Activated naive CD4-positive, alpha-beta T cell treated with anti-CD3 and anti-CD28 coated beads, Interleukin-2, amount 50 U/mL, for 72 hours (primary cell): ENCODE measurements at regions not wholly inside any gene's neighbourhood (a gene's known extent, or its start where the extent isn't known, plus 50 kb on each side); places are given as distances from the start of the nearest gene placed in this dataset.
"Not testable (repeated sequence)": the region's sequence is repeated elsewhere in the genome, so short reads cannot be mapped to it uniquely, and the experiment has no call there.

ENCODE experiments used
- ATAC-seq, 2 donors: fragments of 150-1000 bp; cut with Tn5 transposase; 2 replicates each; pipeline ENCODE4 v1.10.0; 2021; ENCODE audit warnings: mild to moderate bottlenecking in 2 of 2, moderate library complexity in 2 of 2
- DNase-seq, 2 donors: peaks; one replicate each; pipeline ENCODE4 v3.0.0; 2021 to 2022; ENCODE audit warnings: low spot score in 2 of 2
- H3K27ac Mint-ChIP-seq, 2 donors: one replicate each; pipeline ENCODE4 v1.8.0; 2022; ENCODE audit warnings: mild to moderate bottlenecking in 2 of 2, mixed read lengths in 2 of 2
- H3K36me3 Mint-ChIP-seq, 2 donors: one replicate each; pipeline ENCODE4 v1.8.0; 2022; ENCODE audit warnings: mixed read lengths in 2 of 2
- H3K9me3 Mint-ChIP-seq, 2 donors: one replicate each; pipeline ENCODE4 v1.8.0; 2022; ENCODE audit warnings: mixed read lengths in 2 of 2

DNA sequence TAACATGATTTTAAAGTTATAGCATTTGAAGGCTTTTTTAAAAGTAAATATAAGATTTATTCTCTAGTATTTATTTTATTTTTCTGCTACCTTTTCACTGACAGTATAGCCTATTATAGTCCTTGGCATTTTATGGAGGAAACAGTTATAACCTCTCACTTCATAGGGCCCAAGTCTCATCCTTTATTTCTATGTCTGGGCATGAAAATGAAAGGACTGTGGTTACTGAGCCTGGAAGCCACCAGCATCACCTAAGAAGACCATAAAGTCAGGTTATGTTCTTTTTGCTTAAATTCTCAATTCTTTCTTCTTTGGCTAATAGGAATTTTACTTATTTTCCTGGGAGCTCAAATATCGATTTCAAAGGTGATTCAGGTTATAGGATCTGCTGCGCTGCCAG lies 494.7 kb upstream of the TECRL start:
- H3K36me3 Mint-ChIP-seq, result no peaks in the 10 kb centered on the region

DNA sequence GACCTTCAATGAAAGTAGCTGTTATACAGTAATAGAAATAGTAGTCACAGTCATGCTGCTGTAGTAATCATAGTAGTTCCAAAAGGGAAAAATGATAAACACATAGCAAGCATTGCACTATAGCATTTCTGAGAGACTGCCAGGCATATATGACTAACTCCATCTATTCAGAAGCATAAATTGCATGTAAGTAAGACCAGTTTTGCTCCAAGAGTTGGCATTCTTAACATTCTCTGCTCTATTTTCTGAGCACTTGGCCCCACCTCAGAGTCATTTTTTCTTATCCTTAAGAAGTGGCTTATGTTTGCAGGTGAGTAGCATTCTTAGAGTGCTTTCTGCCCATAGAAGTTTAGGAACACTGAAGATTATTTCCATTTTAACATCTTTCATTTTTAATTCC lies 490.3 kb upstream of the TECRL start:
- peaks cover 3 to 5% of the 10 kb centered on the region in 2 donors for H3K9me3 Mint-ChIP-seq
- ATAC-seq, result no peak
- H3K36me3 Mint-ChIP-seq, result no peaks in the 10 kb centered on the region
- DNase-seq, result no peak
- H3K27ac Mint-ChIP-seq, result no peak overlapping the region

More for the DNA sequence above, 494.7 kb upstream of the TECRL start:
- DNase-seq (no peak), ATAC-seq (no peak)
- Mint-ChIP-seq H3K9me3 (peaks cover 3 to 10% of the 10 kb centered on the region in 2 donors), H3K27ac (no peak overlapping the region)

DNA sequence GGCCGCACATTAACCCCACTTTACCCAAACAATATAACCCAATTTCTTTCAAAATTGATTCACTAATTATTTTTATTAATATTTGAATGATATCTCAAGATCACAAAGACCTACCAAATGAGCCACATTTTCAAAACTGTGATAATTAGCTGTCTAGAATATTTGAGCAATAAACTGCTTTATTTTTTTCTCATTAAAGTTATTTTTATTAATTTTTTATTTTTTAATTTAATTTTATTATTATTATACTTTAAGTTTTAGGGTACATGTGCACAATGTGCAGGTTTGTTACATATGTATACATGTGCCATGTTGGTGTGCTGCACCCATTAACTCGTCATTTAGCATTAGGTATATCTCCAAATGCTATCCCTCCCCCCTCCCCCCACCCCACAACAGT lies 489.8 kb upstream of the TECRL start:
- DNase-seq, H3K9me3 Mint-ChIP-seq, H3K27ac Mint-ChIP-seq, ATAC-seq, H3K36me3 Mint-ChIP-seq: not testable (repeated sequence)

DNA sequence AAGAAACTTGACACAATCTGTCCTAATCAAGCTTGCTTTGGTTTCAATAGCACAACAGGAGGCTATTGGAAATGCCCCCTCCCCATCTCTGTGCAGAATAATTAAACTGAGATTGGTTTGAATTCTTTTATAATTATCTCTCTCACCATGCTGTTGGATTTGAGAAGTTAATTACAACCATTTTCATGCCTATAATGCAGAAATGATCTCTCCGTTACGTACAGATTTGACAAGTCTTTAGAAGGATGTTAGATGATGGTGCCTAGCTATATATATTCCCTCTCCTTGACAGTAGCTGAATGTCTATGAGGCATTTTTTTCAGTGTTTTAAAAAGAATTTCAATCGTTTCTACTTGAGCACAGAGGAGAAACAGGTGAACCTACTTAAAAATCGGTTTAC lies 488.4 kb upstream of the TECRL start:
- Mint-ChIP-seq H3K9me3 (peaks cover 3 to 5% of the 10 kb centered on the region in 2 donors), H3K27ac (no peak overlapping the region), H3K36me3 (no peaks in the 10 kb centered on the region)
- no peak for DNase-seq
- no peak for ATAC-seq

DNA sequence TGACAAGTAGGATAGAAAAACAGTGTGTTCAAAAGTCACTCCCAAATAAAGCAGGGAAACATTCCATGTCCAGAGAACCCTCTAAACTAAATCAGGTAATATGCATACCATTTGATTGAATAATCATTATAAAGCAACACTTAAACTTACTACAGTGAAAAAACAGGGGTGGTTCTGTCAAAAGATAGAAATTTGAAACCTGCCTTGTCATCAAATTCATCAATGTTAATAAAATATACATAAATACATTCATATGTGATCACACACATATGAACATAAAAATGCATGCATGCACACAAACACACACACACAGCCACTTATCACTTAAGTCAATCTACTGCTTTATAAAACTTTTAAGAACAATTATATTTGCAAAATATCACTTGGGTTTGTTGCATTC lies 485.8 kb upstream of the TECRL start:
- Mint-ChIP-seq H3K9me3 (no peaks in the 10 kb centered on the region), H3K27ac (no peak overlapping the region), H3K36me3 (no peaks in the 10 kb centered on the region)
- no peak for DNase-seq
- ATAC-seq, result no peak

DNA sequence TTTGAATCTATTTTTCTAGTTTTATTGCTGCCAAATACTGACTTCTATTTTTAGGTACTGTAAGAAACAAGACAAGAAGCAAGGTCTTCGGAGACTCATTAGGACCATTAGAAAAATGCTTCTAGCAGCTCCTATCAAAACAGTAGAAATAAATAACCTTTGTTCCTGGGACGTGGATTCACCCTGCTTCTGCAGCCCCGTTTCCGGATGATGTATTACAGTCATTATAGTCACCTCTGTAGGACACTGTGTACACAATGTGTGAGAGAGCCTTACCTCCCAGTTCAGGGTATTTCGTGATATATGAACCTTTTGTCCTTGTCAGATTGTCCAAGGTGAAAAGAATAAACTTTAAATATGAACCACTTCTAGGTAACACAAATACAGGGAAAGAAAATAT lies 484.0 kb upstream of the TECRL start:
- no peak overlapping the region for H3K27ac Mint-ChIP-seq
- ATAC-seq (no peak), DNase-seq (no peak)
- H3K9me3 Mint-ChIP-seq, result no peaks in the 10 kb centered on the region
- H3K36me3 Mint-ChIP-seq, result no peaks in the 10 kb centered on the region

DNA sequence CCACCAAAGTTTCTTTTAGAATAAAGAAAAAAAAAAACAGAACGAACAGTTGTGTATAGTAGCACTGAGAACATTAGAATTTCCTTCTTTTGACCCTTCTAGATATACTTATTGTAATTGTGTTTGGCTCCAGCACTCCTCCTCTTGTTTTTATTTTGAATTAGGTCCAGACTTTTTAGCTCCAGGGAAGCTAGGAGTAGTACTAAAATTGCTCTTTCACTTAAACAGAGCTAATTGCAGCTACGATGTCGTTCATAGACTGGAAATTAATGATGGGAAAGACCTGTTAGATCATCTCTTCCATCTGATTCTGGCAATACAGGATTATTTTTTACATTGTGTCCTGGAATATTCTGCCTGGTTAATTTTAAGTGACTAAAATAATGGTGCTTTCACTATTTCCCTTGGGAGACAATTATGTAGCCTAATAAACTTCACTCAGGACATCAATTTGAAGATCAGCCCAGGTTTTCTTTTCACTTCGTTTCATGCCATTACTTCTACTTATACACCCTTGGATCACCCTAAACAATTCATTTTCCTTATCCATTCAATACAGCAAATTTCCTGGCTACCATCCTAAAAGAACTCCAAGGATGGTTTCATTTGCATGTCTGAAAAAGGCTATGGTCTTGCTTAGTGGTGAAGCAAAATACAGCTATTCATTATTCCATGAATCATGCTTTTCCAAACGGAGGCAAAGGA lies 480.8 kb upstream of the TECRL start:
- no peak for ATAC-seq

DNA sequence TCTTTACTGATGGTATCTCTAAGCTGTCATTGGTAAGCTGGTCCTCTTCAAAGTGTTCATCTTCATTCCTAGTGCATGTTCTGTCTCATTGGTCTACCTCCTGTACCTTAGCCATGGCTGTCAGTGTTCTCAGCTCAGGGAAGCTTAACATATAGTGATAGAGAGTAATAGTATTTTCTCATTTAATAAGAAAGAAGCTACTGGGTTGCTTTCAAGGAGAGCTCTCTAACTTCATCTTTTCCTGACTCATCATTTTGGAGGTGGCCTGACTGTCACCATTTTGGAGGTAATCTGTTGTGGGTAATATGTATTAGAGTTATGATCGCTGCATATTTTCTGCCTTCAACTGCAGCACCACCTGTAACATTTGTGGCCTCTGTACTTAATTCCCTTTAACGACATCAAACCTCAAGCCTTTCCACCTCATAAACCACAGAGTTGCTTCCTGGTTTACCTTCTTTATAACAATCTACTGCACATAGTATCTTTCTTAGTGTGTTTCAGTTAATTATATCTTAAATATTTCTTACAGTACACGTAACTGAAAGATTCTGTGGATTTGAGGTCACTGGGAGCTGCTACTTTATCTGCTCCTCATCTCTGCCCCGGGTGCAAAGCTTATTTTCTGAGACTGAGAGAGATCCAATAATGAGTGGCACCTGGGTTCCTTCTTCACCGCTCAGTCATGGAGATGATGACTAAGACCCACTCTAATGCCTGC lies 474.0 kb upstream of the TECRL start:
- Mint-ChIP-seq H3K27ac (no peak overlapping the region), H3K36me3 (no peaks in the 10 kb centered on the region), H3K9me3 (peaks cover 4 to 14% of the 10 kb centered on the region in 2 donors)
- ATAC-seq, result peak; percentile 22 to 26
- no peak for DNase-seq

More for the DNA sequence above, 480.8 kb upstream of the TECRL start:
- DNase-seq, result no peak
- H3K9me3 Mint-ChIP-seq, result peaks cover 3 to 4% of the 10 kb centered on the region in 2 donors
- no peaks in the 10 kb centered on the region for H3K36me3 Mint-ChIP-seq
- no peak overlapping the region for H3K27ac Mint-ChIP-seq

DNA sequence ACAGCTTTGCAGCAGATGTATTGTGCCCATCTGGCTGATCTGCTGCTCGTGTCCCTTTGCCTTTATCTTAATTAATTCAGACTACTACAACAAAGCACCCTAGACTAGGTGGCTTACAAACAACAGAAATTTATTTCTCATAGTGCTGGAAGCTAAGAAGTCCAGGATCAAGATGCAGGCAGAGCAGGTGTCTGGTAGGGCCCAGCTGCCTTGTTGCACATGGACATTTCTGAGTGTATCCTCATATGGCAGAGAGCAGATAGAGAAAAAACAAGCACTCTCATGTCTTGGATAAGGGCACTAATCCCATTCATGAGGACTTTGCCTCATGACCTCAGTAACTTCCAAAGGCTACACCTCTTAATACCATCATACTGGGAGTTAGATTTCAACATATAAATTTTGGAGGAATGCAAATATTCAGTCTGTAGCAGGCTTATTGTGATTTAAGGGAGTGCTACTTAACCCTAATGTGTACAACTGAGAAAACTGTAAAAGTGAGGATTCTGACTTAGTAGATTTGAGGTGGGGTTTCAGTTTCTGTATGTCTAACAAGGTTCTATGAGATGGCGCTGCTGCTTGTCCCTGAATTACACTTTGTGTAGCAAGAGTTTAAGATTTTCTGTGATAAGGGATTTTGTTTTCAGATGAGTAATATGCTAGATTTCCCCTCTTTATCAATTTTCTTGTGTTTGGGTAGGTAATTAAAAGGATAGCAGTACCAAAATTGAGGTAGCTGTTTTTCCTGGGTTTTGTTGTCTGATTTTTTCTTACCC lies 473.2 kb upstream of the TECRL start:
- ATAC-seq (peak in 1 of 2 donors; percentile 37), DNase-seq (no peak)
- Mint-ChIP-seq H3K36me3 (no peaks in the 10 kb centered on the region), H3K27ac (no peak overlapping the region), H3K9me3 (peaks cover 2 to 12% of the 10 kb centered on the region in 2 donors)

DNA sequence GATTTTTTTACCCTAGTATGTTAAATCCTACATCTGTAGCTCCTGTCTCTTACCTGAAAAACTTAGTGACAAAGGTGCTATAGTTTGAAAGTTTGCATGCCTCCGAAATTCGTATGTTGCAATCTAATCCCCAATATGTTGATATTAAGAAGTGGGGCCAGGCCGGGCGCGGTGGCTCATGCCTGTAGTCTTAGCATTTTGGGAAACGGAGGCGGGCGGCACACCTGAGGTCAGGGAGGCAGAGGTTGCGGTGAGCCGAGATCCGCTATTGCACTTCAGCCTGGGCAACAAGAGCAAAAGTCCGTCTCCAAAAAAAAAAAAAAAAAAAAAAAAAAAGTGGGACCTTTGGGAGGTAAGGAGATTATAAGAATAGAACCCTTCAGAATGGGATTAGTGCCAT lies 471.3 kb upstream of the TECRL start:
- DNase-seq (no peak), ATAC-seq (no peak)
- Mint-ChIP-seq H3K27ac (no peak overlapping the region), H3K36me3 (no peaks in the 10 kb centered on the region), H3K9me3 (peaks cover 7 to 15% of the 10 kb centered on the region in 2 donors)

DNA sequence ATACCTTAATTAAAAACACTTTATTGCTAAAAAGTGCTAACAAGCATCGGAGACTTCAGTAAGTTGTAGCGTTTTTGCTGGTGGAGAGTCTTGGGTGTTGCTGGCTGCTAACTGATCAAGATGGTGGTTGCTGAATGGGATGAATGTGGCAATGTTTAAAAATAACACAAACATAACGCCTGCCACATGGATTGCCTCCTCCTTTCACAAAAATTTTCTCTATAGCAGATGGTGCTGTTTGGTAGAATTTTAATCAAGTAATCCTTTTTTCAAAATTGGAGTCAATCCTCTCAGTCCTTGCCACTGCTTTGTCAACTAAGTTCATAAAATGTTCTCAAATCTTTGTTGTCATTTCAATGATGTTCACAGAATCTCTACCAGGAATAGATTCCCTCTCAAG lies 466.8 kb upstream of the TECRL start:
- Mint-ChIP-seq H3K27ac (no peak overlapping the region), H3K36me3 (no peaks in the 10 kb centered on the region), H3K9me3 (peaks cover 11 to 18% of the 10 kb centered on the region in 2 donors)
- DNase-seq (no peak), ATAC-seq (no peak)

DNA sequence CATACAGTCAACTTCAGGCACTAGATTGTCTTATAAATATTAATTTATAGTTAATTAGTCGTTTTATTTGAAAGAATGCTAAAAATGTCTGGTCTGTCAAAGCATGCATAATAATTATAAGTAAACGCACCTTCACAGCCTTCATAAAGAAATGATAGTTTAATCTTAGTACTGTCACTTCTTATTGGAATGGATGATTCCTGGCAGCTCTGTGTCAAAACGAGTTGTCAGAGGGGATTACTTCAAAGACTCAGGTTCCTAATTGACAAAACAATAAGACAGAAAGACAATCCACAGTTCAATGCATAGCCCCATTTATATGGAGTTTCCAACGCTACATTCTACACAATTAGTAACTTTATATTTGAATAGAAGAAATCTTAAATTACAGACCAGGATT lies 461.3 kb upstream of the TECRL start:
- Mint-ChIP-seq H3K36me3 (no peaks in the 10 kb centered on the region), H3K9me3 (peaks cover 9 to 10% of the 10 kb centered on the region in 2 donors), H3K27ac (no peak overlapping the region)
- no peak for ATAC-seq
- no peak for DNase-seq

DNA sequence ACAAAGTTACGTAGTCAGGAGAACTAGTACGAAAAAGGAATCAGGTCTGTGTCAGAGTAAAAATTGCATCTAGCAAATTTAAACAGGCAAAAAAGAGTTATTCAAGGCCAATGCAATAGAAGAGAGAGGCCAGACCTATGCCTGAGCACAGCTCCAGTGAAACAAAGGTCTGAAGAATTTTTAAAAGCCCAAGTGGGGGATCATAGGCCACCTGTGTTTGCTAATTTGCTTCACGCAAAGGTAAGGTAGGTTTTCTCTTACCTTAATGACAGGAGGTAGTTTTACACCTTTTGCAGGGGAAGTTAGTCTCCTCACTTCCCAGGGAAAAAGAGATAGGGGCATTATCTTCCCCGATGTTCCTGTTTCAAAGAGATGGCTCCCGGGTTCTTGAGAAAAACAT lies 448.6 kb upstream of the TECRL start:
- no peak for DNase-seq
- peaks cover 7 to 11% of the 10 kb centered on the region in 2 donors for H3K9me3 Mint-ChIP-seq
- peak overlapping the region in 1 of 2 donors; percentile 25 for H3K27ac Mint-ChIP-seq
- H3K36me3 Mint-ChIP-seq, result no peaks in the 10 kb centered on the region
- ATAC-seq, result no peak

DNA sequence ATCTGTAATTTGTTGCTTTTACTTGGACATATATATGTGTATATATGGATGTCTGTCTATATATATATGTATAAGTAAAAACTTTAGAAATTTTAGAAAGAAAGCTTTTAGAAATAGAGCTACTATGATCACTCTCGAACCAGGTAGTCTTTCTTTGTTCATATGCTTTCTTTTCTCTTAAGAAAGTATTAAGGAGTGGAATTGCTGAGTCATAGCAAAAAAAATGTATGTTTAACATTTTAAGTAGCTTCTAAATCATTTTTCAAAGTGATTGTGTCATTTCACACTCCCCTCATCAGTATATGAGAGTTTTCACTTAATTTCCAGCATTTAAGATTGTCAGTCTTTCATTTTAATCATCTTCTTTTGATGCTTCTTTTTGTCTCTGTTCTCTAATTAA lies 447.9 kb upstream of the TECRL start:
- no peak for DNase-seq
- no peak overlapping the region for H3K27ac Mint-ChIP-seq
- no peak for ATAC-seq
- peaks cover 13% of the 10 kb centered on the region in 2 donors for H3K9me3 Mint-ChIP-seq
- H3K36me3 Mint-ChIP-seq, result no peaks in the 10 kb centered on the region

DNA sequence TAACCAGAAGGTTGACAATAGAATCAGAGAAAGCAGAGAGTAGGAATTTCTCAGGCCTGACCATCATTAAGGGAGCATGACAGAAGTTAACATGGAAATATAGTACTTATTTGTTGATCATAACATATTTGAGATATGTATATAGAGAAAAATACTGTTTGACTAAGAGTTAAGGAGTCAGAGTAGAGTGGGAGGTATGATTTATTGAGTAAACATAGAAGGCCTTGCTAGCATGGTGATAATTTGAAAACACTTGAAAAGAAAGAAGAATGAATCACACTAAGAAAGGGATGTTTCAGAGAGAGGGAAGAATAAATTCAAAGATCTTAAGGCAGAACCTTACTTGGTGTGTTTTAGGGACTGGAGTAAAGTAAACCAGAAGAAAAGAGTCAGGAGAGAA lies 437.2 kb upstream of the TECRL start:
- no peak for DNase-seq
- Mint-ChIP-seq H3K9me3 (peaks cover 0 to 12% of the 10 kb centered on the region in 2 donors), H3K36me3 (no peaks in the 10 kb centered on the region), H3K27ac (no peak overlapping the region)
- ATAC-seq, result no peak

DNA sequence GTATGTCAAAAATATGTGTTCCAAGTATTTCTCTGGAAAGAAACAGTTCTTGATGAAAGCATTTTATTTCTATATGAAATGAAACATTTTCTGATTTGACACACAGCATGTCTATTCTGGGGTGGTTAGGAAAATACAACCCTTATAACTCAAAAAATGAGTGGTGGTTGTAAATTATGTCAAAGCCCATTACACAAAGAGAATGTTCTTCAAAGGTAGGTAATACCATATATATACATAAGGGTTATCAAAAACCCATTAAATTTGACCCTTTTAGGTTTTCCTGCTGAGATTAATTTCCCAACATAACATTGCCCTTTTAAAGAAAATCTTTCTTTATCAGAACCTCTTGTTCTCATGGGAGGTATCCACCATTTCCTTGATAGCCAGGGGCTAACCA lies 420.5 kb upstream of the TECRL start:
- ATAC-seq, result no peak
- no peak for DNase-seq
- no peaks in the 10 kb centered on the region for H3K36me3 Mint-ChIP-seq
- peaks cover 16 to 21% of the 10 kb centered on the region in 2 donors for H3K9me3 Mint-ChIP-seq
- H3K27ac Mint-ChIP-seq, result no peak overlapping the region

DNA sequence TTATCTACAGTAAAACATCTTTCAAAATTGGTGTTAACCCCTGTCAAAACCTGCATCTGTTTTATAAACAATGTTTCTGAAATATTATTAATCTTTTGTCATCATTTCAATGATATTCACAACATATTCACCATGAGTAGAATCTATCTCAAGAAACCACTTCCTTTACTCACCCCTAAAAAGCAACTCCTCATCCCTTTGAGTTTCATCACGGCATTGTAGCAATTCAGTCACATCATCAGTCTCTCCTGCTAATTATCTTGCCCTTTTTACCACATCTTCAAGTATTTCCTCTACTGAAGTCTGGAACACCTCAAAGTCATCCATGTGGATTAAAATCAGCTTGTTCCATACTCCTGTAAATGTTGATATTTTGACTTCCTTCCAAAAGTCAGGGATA lies 415.3 kb upstream of the TECRL start:
- no peak for ATAC-seq
- Mint-ChIP-seq H3K27ac (no peak overlapping the region), H3K36me3 (no peaks in the 10 kb centered on the region)

More for the DNA sequence above, 415.3 kb upstream of the TECRL start:
- no peak for DNase-seq
- peaks cover 5 to 6% of the 10 kb centered on the region in 2 donors for H3K9me3 Mint-ChIP-seq
